ENCODE measurements at regions not wholly inside any gene's neighbourhood (a gene's known extent, or its start where the extent isn't known, plus 50 kb on each side); places are given as distances from the start of the nearest gene placed in this dataset.

- H3K79me2 ChIP-seq (ENCODE audit: insufficient read depth, low read length), result no peaks in the 10 kb centered on the region
- no peak overlapping the region for H3K4me2 ChIP-seq (ENCODE audit: low read length)
- DNase-seq (ENCODE audit: low read depth, low spot score) (no peak), ATAC-seq (no peak)
- no peaks in the 10 kb centered on the region for H4K20me1 ChIP-seq (ENCODE audit: insufficient read depth)
- ChIA-PET CTCF (no interaction called here), POLR2A (no interaction called here), RAD21 (ENCODE audit: low non-redundant PET in 1 of 2, low total read pairs in 2 of 2, uncharacterized antibody in 2 of 2, unreplicated experiment in 2 of 2) (no interaction called here)
- no peak overlapping the region for H3K9ac ChIP-seq (ENCODE audit: low read length)
- no peaks in the 10 kb centered on the region for H3K27me3 ChIP-seq (ENCODE audit: insufficient read depth, low read length)
- TF ChIP-seq ELF1 (IDR thresholded peaks at IDR 0.05; ENCODE audit: borderline replicate concordance, low read depth) (no peak), TCF7L2 (IDR thresholded peaks at IDR 0.05; ENCODE audit: borderline replicate concordance, extremely low read depth, insufficient read depth, insufficient read length) (no peak), SRF (IDR thresholded peaks at IDR 0.05; ENCODE audit: low read depth) (no peak), EZH2 (IDR thresholded peaks at IDR 0.05) (no peak), CBX3 (IDR thresholded peaks at IDR 0.05; ENCODE audit: low read depth) (no peak), ZNF274 (IDR thresholded peaks at IDR 0.05; ENCODE audit: low read depth, low read length) (no peak), SIN3A (IDR thresholded peaks at IDR 0.05; ENCODE audit: low read depth) (no peak), POLR2A (IDR thresholded peaks at IDR 0.05; ENCODE audit: borderline replicate concordance, extremely low read depth, insufficient read depth, insufficient read length) (no peak), POLR2AphosphoS5 (IDR thresholded peaks at IDR 0.05; ENCODE audit: low read depth, low read length) (no peak), SP1 (IDR thresholded peaks at IDR 0.05; ENCODE audit: low read depth) (no peak), YY1 (IDR thresholded peaks at IDR 0.05; ENCODE audit: extremely low read depth, insufficient replicate concordance, low read depth, low read length) (no peak), ATF3 (IDR thresholded peaks at IDR 0.05) (no peak), FOSL1 (IDR thresholded peaks at IDR 0.05; ENCODE audit: low read depth) (no peak), MAX (IDR thresholded peaks at IDR 0.05) (no peak), EZH2phosphoT487 (IDR thresholded peaks at IDR 0.05; ENCODE audit: borderline replicate concordance) (no peak), ZFX (IDR thresholded peaks at IDR 0.05) (no peak), ZBTB33 (IDR thresholded peaks at IDR 0.05; ENCODE audit: extremely low read depth, insufficient replicate concordance, low read length) (no peak), CTCF (IDR thresholded peaks at IDR 0.05 in 2 of 3, conservative IDR thresholded peaks at IDR 0.05 in 1 of 3; ENCODE audit: borderline replicate concordance in 1 of 3, insufficient read depth in 1 of 3, low read depth in 2 of 3, low read length in 2 of 3) (no peak), REST (IDR thresholded peaks at IDR 0.05; ENCODE audit: low read depth) (no peak), EGR1 (IDR thresholded peaks at IDR 0.05; ENCODE audit: low read depth) (no peak)
- BruUV-seq (replicated peaks), result no TSS peak
- H3K9me2 ChIP-seq (ENCODE audit: insufficient read depth), result no peaks in the 10 kb centered on the region
- peaks cover 0 to 8% of the 10 kb centered on the region in 2 experiments; a peak in 2 of 4 replicates for H3K4me1 ChIP-seq (ENCODE audit: control insufficient read depth in 1 of 2, insufficient read depth in 2 of 2, low read length in 2 of 2)
- H2AFZ ChIP-seq (ENCODE audit: low read depth, low read length, poor library complexity, severe bottlenecking), result no peak overlapping the region
- intact Hi-C loops (cut with micrococcal nuclease), result no loop called here
- H3K4me3 ChIP-seq (replicated peaks in 1 of 2; ENCODE audit: low read depth in 1 of 2, low read length in 2 of 2), result no peak overlapping the region
- H3K9me3 ChIP-seq (ENCODE audit: control insufficient read depth in 1 of 2, insufficient read depth in 1 of 2, low read depth in 1 of 2, low read length in 2 of 2), result no peaks in the 10 kb centered on the region
- no peaks in the 10 kb centered on the region for H3K36me3 ChIP-seq (ENCODE audit: control insufficient read depth in 1 of 2, insufficient read depth in 2 of 2, low read length in 2 of 2)
- H3K27ac ChIP-seq (ENCODE audit: low read depth, low read length), result peak overlapping the region; percentile 37; the same call in 1 of the 2 replicates
Observed at GRCh38 chr1:219271818-219272535, 98.3 kb downstream of the LYPLAL1 start.

All from HCT116 (cell line).